ENCODE measurements at regions not wholly inside any gene's neighbourhood (a gene's known extent, or its start where the extent isn't known, plus 50 kb on each side); places are given as distances from the start of the nearest gene placed in this dataset.

GRCh38 chr1:170290991-170291390, 145.2 kb downstream of the NTMT2 start:
- H3K27me3 ChIP-seq = no peaks in the 10 kb centered on the region
- 47 to 55% methylated on average over 1 of the region's 1 CpG for WGBS, 2 donors
- no peak for DNase-seq
- TF ChIP-seq POLR2A (IDR thresholded peaks at IDR 0.05) = no peak
- TF ChIP-seq, protein P1, sequence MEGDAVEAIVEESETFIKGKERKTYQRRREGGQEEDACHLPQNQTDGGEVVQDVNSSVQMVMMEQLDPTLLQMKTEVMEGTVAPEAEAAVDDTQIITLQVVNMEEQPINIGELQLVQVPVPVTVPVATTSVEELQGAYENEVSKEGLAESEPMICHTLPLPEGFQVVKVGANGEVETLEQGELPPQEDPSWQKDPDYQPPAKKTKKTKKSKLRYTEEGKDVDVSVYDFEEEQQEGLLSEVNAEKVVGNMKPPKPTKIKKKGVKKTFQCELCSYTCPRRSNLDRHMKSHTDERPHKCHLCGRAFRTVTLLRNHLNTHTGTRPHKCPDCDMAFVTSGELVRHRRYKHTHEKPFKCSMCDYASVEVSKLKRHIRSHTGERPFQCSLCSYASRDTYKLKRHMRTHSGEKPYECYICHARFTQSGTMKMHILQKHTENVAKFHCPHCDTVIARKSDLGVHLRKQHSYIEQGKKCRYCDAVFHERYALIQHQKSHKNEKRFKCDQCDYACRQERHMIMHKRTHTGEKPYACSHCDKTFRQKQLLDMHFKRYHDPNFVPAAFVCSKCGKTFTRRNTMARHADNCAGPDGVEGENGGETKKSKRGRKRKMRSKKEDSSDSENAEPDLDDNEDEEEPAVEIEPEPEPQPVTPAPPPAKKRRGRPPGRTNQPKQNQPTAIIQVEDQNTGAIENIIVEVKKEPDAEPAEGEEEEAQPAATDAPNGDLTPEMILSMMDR (IDR thresholded peaks at IDR 0.05) = no peak
- H3K36me3 ChIP-seq = no peaks in the 10 kb centered on the region
- intact Hi-C loops (cut with DNase I) = no loop called here
- H3K9me3 ChIP-seq = no peaks in the 10 kb centered on the region
- H3K27ac ChIP-seq = no peak overlapping the region
- no peaks in the 10 kb centered on the region for H3K4me1 ChIP-seq
- no peak overlapping the region for H3K4me3 ChIP-seq

GRCh38 chr1:170291516-170291915, 145.8 kb downstream of the NTMT2 start:
- no peaks in the 10 kb centered on the region for H3K4me1 ChIP-seq
- H3K4me3 ChIP-seq = no peak overlapping the region
- intact Hi-C loops (cut with DNase I) = no loop called here
- H3K9me3 ChIP-seq = no peaks in the 10 kb centered on the region
- DNase-seq = no peak
- 76 to 91% methylated on average over 4 of the region's 4 CpGs for WGBS, 2 donors
- no peaks in the 10 kb centered on the region for H3K27me3 ChIP-seq
- no peak overlapping the region for H3K27ac ChIP-seq
- TF ChIP-seq POLR2A (IDR thresholded peaks at IDR 0.05) = no peak
- TF ChIP-seq, protein P1 (IDR thresholded peaks at IDR 0.05) = no peak
- H3K36me3 ChIP-seq = no peaks in the 10 kb centered on the region

DNA sequence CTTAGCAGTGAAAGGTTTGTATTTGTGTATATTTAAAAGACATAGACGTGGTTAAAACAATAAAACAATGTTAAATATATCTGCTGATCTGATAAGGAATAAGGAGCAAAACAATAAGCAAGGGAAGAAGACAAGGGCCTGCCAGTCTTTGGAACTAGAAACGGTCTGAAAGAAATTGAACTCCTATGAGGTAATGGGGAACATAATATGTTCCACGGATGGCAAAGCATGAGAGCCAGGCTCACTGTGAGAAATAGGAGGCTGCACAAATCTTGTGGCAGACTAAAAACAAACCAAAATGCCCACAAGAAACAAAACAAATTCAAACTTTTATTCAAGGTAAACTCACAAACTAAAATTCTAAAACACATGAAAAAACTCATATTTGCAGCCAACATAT, 150.5 kb downstream of the NTMT2 start:
- no peaks in the 10 kb centered on the region for H3K27me3 ChIP-seq
- WGBS, 2 donors = 53 to 59% methylated on average over 3 of the region's 3 CpGs
- no peaks in the 10 kb centered on the region for H3K4me1 ChIP-seq
- TF ChIP-seq, protein P1 (IDR thresholded peaks at IDR 0.05) = no peak
- TF ChIP-seq POLR2A (IDR thresholded peaks at IDR 0.05) = no peak
- no peak overlapping the region for H3K4me3 ChIP-seq
- H3K27ac ChIP-seq = no peak overlapping the region
- H3K9me3 ChIP-seq = no peaks in the 10 kb centered on the region
- no peaks in the 10 kb centered on the region for H3K36me3 ChIP-seq
- DNase-seq = no peak
- intact Hi-C loops (cut with DNase I) = no loop called here

GRCh38 chr1:170296642-170297041, 150.9 kb downstream of the NTMT2 start:
- Histone ChIP-seq H3K4me1 (no peaks in the 10 kb centered on the region), H3K36me3 (no peaks in the 10 kb centered on the region), H3K4me3 (no peak overlapping the region), H3K9me3 (no peaks in the 10 kb centered on the region), H3K27ac (no peak overlapping the region), H3K27me3 (no peaks in the 10 kb centered on the region)
- no peak for DNase-seq
- TF ChIP-seq, protein P1 (IDR thresholded peaks at IDR 0.05) = no peak
- TF ChIP-seq POLR2A (IDR thresholded peaks at IDR 0.05) = no peak
- intact Hi-C loops (cut with DNase I) = no loop called here
- 42 to 50% methylated on average over 2 of the region's 2 CpGs for WGBS, 2 donors

DNA sequence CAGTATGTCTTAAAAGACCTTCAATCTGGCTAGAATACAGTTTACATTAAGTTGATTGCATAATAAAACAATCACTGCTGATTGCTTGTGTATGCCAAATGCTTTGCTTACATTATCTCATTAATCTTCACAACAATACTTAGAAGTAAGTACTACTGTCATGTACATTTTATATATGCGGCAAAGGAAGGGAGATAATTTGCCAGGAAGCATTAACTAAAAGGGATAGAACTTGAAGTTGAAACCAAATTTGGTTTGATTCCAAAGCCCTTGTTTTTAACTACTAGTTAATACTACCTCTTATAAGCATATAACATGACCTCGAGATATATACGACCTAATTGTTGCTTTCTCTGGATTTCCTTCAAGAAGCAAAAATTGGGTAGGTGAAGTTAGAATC, 155.8 kb downstream of the NTMT2 start:
- WGBS, 2 donors = 51 to 64% methylated on average over 3 of the region's 3 CpGs

More for the DNA sequence above, 155.8 kb downstream of the NTMT2 start:
- no peak for DNase-seq
- no peaks in the 10 kb centered on the region for H3K9me3 ChIP-seq
- no peak overlapping the region for H3K27ac ChIP-seq
- H3K4me3 ChIP-seq = no peak overlapping the region
- no peaks in the 10 kb centered on the region for H3K27me3 ChIP-seq
- H3K36me3 ChIP-seq = no peaks in the 10 kb centered on the region
- intact Hi-C loops (cut with DNase I) = no loop called here
- TF ChIP-seq POLR2A (IDR thresholded peaks at IDR 0.05) = no peak
- TF ChIP-seq, protein P1 (IDR thresholded peaks at IDR 0.05) = no peak
- H3K4me1 ChIP-seq = no peaks in the 10 kb centered on the region
